Amniotic epithelial cell (primary cell): ENCODE measurements at regions not wholly inside any gene's neighbourhood (a gene's known extent, or its start where the extent isn't known, plus 50 kb on each side); places are given as distances from the start of the nearest gene placed in this dataset.
"Not testable (repeated sequence)": the region's sequence is repeated elsewhere in the genome, so short reads cannot be mapped to it uniquely, and the experiment has no call there.

ENCODE experiments used
- DNase-seq: peaks from one replicate; pipeline ENCODE4 v3.0.0-alpha.2; 2010; ENCODE audit warnings: low read depth

GRCh38 chr12:42919691-42920090, 330.1 kb upstream of the PRICKLE1 start:
- DNase-seq = no peak

- peak; percentile 76 for DNase-seq
These were observed 328.9 kb upstream of the PRICKLE1 start for GRCh38 chr12:42918443-42918842.

GRCh38 chr12:42916143-42916542, 326.6 kb upstream of the PRICKLE1 start:
- no peak for DNase-seq

GRCh38 chr12:42915426-42915825, 325.9 kb upstream of the PRICKLE1 start:
- DNase-seq = no peak

GRCh38 chr12:42912367-42912766, 322.8 kb upstream of the PRICKLE1 start:
- no peak for DNase-seq

- DNase-seq = no peak
These were observed 321.1 kb upstream of the PRICKLE1 start for GRCh38 chr12:42910656-42911055.

- no peak for DNase-seq
These were observed 319.2 kb upstream of the PRICKLE1 start for GRCh38 chr12:42908712-42909111.

- DNase-seq = not testable (repeated sequence)
These were observed 317.3 kb upstream of the PRICKLE1 start for GRCh38 chr12:42906801-42907200.

- no peak for DNase-seq
These were observed 315.8 kb upstream of the PRICKLE1 start for GRCh38 chr12:42905419-42905705.

GRCh38 chr12:42904683-42905418, 315.3 kb upstream of the PRICKLE1 start:
- DNase-seq = no peak

GRCh38 chr12:42903736-42904135, 314.2 kb upstream of the PRICKLE1 start:
- no peak for DNase-seq

GRCh38 chr12:42902001-42902400, 312.5 kb upstream of the PRICKLE1 start:
- no peak for DNase-seq

GRCh38 chr12:42893803-42894202, 304.3 kb upstream of the PRICKLE1 start:
- no peak for DNase-seq

- DNase-seq = no peak
These were observed 303.4 kb upstream of the PRICKLE1 start for GRCh38 chr12:42892702-42893551.

- DNase-seq = peak; percentile 8
These were observed 298.1 kb upstream of the PRICKLE1 start for GRCh38 chr12:42887657-42888056.

- DNase-seq = no peak
These were observed 296.6 kb upstream of the PRICKLE1 start for GRCh38 chr12:42886160-42886559.

GRCh38 chr12:42885677-42886076, 296.1 kb upstream of the PRICKLE1 start:
- DNase-seq = no peak

GRCh38 chr12:42884116-42884515, 294.6 kb upstream of the PRICKLE1 start:
- DNase-seq = peak; percentile 51

- peak; percentile 85 for DNase-seq
These were observed 283.9 kb upstream of the PRICKLE1 start for GRCh38 chr12:42873401-42873800.

- DNase-seq = no peak
These were observed 282.3 kb upstream of the PRICKLE1 start for GRCh38 chr12:42871816-42872215.

GRCh38 chr12:42868291-42868690, 278.7 kb upstream of the PRICKLE1 start:
- DNase-seq = peak; percentile 44

- no peak for DNase-seq
These were observed 275.7 kb upstream of the PRICKLE1 start for GRCh38 chr12:42865282-42865681.

- DNase-seq = peak; percentile 12
These were observed 272.5 kb upstream of the PRICKLE1 start for GRCh38 chr12:42862055-42862454.

GRCh38 chr12:42860331-42860730, 270.8 kb upstream of the PRICKLE1 start:
- not testable (repeated sequence) for DNase-seq
